HG03342 (cell line): ENCODE measurements at regions not wholly inside any gene's neighbourhood (a gene's known extent, or its start where the extent isn't known, plus 50 kb on each side); places are given as distances from the start of the nearest gene placed in this dataset.
"Not testable (repeated sequence)": the region's sequence is repeated elsewhere in the genome, so short reads cannot be mapped to it uniquely, and the experiment has no call there.

ENCODE experiments used
- ATAC-seq: cut with Tn5 transposase; IDR thresholded peaks from one replicate; pipeline ENCODE4 v1.9.1; 2021; ENCODE audit warnings: mild to moderate bottlenecking, moderate library complexity; ENCODE audit not compliant: unreplicated experiment

- ATAC-seq: no peak
Observed at GRCh38 chr15:31433091-31433490, 106.5 kb downstream of the KLF13 start.

GRCh38 chr15:31433574-31433973 is 106.9 kb downstream of the KLF13 start:
- no peak for ATAC-seq

DNA sequence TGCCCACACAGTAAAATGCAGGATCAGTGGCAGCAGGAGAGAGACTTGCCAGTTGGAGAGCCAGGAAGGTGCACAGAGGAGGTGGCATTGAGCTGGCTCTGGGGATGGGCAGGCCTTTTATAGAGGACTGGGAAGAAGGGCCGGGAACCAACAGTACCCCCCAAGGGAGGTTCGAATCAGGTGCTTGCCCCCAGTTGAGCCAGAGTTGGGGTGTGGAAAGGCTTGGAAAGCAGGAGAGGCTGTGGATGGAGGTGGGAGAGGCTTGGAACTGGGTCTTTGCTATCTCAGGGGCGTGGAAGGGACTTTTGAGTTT is 107.6 kb downstream of the KLF13 start:
- no peak for ATAC-seq

DNA sequence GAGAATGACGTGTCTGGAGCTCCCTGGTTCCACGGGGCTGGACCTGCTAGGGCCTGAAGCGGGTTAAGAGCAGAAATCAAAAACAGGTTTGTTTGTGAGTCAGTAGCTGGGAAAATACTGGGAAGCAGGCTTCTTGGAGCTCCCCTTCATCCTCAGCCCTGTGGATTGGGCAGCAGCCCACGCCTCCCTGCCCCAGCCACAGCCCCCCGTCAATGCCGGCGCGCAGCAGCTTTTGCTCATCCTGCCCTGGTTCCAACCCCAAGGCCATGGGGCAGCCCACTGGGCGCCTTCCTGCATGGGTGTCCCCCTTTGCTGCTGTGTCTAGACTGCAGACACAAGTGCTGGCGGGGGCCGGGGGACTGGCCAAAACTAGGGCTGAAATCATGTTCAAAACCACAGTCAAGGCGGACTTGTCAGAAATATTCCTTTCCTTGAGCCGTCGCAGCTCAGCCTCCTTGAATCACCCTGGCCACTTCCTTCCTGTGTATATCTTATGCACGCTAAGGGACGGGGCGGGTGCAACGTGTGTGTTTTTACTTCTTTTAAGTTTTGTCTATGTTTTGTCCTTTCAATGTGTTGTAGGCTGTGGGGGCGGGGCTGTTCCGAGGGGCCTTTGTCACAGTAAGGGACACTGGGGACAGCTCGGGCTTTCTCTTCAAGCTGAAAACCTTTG is 108.1 kb downstream of the KLF13 start:
- ATAC-seq: peak; percentile 53

DNA sequence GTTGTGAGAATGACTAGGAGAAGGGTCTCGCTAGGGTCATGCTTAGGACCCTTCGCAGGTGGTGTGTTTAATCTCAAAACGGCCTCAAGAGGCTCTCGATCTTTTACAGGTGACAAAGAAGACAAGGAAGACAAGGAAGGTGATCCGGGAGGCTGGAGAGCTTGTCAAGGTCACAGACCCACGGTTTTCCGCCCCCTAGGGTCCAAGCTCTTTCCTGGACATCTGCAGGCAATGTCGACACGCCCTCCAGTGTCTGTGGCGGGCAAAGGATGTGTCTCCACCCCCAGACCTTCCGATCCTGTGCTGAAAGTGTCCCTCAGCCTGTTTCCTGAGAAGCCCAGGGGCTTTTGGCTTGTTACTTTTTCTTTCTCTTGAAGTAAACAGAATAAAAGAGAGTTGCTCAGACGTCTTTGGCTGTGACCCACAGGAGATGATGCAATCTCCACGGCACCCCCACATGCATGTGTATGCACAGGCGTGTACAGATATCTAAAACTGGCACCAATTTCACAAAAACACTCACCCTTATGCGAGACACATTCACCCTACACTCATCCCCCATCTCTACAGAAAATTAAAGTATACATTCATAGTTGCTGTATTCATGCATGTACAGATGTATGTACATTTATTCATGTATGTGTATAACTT is 108.8 kb downstream of the KLF13 start:
- ATAC-seq: peak; percentile 50

DNA sequence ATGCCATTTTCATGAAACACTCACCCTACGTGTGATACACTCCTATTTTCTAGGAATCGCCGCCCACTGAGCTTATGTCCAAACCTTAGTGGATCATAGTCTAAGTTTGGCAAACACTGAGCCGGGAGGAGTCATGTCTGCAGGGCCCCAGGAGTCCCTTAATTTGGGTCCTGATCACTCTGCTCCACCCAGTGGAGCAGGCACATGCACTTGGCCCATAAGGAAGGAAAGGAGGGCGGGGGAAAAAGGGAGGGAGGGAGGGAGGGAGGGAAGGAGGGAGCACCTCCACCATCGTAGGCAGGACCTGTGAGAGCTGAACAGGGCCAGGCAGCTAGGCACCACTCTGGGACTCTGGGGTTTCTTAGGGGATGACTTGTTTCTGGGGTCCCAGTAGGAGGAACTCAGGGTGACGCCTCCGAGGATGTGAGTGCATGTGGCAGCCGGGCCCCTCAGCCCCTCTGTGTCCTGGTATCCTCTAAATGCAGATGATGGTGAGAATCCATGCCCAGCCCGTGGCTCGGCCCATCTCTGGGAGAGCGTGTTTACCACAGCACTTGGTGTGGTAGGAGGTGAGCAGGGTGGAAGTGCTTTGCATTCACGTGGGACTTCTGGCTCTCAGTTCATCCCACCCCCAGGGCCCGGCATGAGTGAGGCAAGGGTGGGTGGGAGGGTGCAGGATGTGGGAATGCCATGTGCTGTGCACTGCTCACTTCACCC is 109.4 kb downstream of the KLF13 start:
- no peak for ATAC-seq

- no peak for ATAC-seq
Observed at GRCh38 chr15:31437686-31438085, 111.1 kb downstream of the KLF13 start.

GRCh38 chr15:31438601-31439265 is 112.1 kb downstream of the KLF13 start:
- ATAC-seq: no peak

DNA sequence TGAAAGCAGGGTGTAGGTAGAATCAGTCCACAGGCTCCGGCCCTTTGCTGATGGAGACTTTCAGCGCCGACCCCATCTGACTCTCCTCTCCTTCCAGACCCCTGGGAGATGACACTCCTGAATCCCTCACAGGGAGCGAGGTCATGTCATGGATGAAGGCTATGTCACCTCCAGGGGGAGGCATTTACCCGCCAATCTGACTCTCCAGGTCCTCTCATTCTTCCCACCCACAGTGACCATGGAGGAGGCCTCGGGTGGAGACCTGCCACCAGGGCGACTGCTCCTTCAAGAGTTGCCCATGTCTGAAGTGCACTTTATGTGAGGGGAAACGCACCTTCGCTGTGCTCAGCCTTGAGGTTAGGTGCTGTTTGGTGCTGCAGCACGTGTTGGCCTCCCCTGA is 112.7 kb downstream of the KLF13 start:
- no peak for ATAC-seq

GRCh38 chr15:31440216-31440615 is 113.6 kb downstream of the KLF13 start:
- not testable (repeated sequence) for ATAC-seq

DNA sequence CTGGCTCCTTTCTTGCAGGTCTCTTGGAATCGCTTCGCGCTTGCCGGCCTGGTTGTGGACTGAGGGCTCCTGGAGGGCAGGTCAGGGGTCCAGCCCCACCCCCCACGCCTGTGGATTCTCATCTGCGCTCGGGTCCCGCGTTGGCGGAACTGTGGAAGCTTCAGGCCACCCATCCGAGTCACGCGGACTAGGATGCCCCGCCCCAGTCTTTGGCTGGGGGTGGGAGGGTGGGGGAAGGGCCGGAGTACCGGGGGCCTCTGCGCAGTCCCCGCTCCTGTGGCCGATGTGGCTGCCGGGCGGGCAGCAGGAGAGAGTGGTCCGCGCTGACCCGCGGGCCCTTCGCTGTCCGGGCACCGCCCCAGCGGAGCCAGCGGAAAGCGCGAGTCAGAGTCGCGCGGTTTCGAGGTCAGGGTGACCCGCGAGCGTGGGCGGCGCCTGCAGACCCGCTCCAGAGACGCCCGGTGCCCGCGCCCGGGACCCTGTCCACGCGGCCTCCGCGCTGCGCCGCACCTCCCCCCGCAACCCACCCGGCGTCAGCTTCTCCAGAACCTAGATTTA is 114.2 kb downstream of the KLF13 start:
- ATAC-seq: no peak

- ATAC-seq: no peak
Observed at GRCh38 chr15:31442226-31442625, 115.6 kb downstream of the KLF13 start.

DNA sequence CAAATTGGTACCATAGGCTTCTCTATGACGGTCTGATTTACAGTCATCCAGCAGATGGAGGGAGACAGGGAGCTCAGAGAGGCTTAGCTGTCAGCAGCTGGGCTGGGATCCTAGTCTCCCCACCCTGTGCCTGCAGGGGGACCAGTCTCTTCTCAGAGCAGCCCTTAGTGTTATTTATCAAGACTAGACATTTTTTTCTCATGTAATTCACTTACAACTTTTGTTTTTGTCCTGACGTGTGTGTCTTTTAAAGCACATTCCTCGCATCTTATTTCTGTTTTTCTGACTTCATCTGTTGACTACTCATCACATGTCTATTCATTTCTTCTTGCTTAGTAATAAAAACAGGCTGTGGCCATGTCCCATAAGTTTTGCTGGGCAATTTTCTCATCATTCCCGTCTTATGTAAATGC is 116.1 kb downstream of the KLF13 start:
- ATAC-seq: no peak

DNA sequence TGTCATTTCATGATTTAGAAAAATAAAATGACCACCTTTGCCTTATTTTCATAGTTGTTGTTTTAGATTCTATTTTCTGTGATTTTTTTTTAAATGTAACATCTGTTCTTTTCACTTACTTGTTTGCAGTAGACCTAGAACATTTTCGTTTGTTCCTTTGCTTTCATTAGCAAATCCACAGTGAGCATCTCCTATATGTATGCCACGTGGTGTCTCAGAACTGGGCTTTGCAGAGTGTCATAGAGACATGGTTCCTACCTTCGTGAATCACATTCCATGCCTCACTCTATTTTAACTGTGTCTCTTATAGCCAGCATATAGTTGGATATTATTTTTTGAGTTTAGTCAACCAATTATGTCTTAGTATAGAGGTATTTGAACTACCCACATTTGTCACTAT is 118.2 kb downstream of the KLF13 start:
- ATAC-seq: no peak

DNA sequence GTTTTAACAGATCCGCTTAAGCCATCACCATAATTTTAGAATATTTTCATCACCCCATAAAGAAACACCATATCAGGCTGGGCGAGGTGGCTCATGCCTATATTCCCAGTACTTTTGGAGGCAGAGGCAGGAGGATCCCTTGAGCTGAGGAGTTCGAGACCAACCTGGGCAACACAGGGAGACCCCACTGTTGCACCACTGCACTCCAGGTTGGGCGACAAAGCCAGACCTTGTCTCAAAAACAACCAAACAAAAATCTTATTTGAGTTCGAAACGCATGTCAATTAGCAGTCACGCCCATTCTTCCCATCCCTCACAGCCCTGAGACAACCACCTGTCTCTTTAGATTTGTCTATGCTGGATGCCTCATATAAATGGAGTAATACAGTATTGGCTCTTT is 119.9 kb downstream of the KLF13 start:
- no peak for ATAC-seq

DNA sequence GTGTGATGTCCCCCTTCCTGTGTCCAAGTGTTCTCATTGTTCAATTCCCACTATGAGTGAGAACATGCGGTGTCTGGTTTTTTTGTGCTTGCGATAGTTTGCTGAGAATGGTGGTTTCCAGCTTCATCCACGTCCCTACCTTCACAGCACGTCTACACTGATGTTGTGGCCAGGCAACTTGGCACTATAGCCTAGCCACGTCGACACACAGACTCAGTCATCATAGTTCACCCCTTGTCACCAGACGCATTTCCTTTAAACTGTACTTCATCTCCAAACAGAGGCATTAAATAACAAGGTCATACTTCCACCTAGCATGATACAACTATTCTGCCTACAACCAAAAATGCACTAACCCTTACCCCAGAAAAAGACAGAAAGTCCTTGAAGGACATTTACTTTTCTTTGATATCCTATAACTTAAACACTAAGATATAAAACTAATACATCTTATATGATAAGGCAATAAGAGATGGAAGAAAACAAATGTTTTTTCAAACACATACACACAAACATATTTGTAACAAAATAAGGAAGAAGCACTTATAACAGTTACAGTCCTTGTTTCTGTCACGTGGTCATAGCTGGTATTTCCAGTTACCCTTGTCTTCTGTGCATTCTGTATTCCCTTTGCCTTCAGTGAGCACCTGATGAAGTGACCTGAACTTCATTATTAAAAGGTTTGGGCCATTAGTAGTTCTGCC is 121.4 kb downstream of the KLF13 start:
- ATAC-seq: no peak

DNA sequence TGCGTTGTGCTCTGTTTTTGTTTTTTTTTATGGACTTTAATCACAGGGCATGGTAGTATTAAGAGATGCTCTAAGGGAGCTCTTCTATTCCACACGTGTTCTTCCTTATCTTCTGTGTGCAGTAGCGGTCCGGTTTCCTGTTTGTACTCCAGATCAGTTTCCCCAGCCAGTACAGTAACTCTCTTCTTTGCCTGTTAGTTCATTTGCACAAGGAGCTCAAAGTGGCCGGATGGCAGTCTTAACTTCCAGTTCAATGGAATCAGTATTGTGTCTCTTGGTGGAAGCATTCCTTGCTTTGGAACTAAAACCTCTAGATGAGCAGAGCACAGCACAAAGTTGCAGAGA is 122.0 kb downstream of the KLF13 start:
- no peak for ATAC-seq

DNA sequence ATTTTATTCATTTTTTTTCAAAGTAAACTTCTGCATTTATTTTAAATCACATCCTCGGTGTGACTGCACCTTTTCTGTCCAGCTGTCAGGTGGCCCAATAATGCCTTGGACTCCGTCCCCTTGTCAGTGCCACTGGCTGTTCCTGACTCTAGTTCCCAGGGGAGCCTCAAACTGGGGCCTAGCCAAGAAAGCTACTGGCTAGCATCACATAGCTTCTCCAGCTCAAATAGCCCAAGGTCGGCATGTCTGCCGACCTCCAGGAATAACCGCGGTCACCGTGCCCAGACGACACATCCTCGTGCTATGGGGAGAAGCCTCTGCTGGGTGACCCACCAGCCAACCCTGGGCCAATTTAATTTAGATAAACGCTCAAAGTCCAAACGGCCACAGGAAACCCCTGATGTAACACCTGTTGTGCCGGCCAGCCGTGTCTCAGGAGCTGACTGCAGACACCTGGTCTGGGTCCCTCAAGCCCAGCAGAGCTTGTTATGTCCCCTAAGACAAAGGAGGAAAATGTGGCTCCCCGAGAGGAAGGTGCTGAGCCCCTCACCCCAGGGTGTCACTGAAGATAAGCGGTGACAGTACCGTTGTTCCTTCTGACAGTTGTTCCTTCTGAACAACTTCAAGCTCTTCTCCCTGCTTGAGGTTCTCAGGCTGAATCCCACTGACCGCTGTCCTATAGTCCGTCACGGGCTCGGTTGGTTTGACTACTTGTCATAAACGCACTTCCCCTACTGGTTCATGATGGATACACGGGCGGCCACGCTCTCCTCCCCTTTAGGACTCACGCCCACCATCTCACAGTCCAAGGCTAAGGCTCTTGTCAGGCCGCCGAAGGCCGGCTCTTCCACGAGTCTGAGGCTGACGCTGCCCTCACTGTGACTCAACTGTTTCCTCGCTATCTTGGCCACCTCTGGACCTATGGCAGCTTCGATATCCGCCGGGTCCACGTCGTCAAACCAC is 126.2 kb downstream of the KLF13 start:
- no peak for ATAC-seq

- no peak for ATAC-seq
Observed at GRCh38 chr15:31453558-31454318, 127.1 kb downstream of the KLF13 start.
